Gastroesophageal sphincter (tissue), 3 donors: ENCODE measurements at regions not wholly inside any gene's neighbourhood (a gene's known extent, or its start where the extent isn't known, plus 50 kb on each side); places are given as distances from the start of the nearest gene placed in this dataset.

Experiments
- POLR2A ChIP-seq, 2 donors: fragments of 450-650 bp; IDR thresholded peaks; one replicate each; pipeline ENCODE4 v1.6.1; 2017; ENCODE audit warnings: antibody characterized with exemption in 2 of 2, mild to moderate bottlenecking in 2 of 2, moderate library complexity in 1 of 2
- POLR2AphosphoS5 ChIP-seq: sonication (generic); formaldehyde crosslinking; IDR thresholded peaks from one replicate; pipeline ENCODE4 v1.6.1; 2017; ENCODE audit warnings: antibody characterized with exemption
- TF ChIP-seq, protein P1 (sequence below), 4 experiments: fragments of 200-600 bp in 2 of 4; fragments of 450-650 bp in 2 of 4; sonication (generic) in 1 of 4; IDR thresholded peaks; one replicate each; pipeline ENCODE4 v1.5.1; 2017 to 2019; ENCODE audit warnings: antibody characterized with exemption in 4 of 4, mild to moderate bottlenecking in 2 of 4, moderate library complexity in 2 of 4

GRCh38 chr18:24669502-24669901 lies 209.1 kb downstream of the HRH4 start:
- TF ChIP-seq, protein P1, sequence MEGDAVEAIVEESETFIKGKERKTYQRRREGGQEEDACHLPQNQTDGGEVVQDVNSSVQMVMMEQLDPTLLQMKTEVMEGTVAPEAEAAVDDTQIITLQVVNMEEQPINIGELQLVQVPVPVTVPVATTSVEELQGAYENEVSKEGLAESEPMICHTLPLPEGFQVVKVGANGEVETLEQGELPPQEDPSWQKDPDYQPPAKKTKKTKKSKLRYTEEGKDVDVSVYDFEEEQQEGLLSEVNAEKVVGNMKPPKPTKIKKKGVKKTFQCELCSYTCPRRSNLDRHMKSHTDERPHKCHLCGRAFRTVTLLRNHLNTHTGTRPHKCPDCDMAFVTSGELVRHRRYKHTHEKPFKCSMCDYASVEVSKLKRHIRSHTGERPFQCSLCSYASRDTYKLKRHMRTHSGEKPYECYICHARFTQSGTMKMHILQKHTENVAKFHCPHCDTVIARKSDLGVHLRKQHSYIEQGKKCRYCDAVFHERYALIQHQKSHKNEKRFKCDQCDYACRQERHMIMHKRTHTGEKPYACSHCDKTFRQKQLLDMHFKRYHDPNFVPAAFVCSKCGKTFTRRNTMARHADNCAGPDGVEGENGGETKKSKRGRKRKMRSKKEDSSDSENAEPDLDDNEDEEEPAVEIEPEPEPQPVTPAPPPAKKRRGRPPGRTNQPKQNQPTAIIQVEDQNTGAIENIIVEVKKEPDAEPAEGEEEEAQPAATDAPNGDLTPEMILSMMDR (IDR thresholded peaks at IDR 0.05), result no peak
- TF ChIP-seq POLR2AphosphoS5, result no peak
- no peak for TF ChIP-seq POLR2A (IDR thresholded peaks at IDR 0.05)
